ENCODE measurements at regions not wholly inside any gene's neighbourhood (a gene's known extent, or its start where the extent isn't known, plus 50 kb on each side); places are given as distances from the start of the nearest gene placed in this dataset.

DNA sequence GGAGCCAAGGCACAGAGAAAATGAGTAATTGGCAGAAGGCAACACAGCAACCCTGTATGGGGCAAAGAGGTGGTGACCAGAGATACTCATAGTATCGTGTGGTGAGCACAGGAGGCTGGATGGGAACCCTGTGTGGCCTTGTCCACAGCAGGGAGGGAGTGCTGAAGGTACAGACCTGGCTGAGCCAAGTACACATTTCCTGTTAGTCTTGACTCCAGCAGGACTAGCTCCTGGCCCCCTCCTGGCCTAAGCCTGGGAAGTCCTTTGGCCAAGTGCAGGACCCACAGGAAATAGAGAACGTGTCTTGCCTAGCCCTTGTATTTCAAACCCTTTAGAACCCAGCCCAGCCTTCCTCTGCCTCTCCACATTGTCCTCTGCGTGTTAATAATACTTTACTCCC is 289.8 kb upstream of the PWP1 start:
- TF ChIP-seq TAF1 (IDR thresholded peaks at IDR 0.05; ENCODE audit: borderline replicate concordance, insufficient read depth, low read length) (no peak), POLR2AphosphoS5 (IDR thresholded peaks at IDR 0.05; ENCODE audit: low read depth, low read length) (no peak), SIN3A (IDR thresholded peaks at IDR 0.05; ENCODE audit: borderline replicate concordance, insufficient read depth, low read length) (no peak), FOXP2 (optimal IDR thresholded peaks at IDR 0.05; ENCODE audit: borderline replicate concordance, extremely low read depth, extremely low read length, insufficient read depth) (no peak), REST (IDR thresholded peaks at IDR 0.05; ENCODE audit: insufficient read depth in 1 of 2, low read depth in 2 of 2, low read length in 2 of 2) (no peak)

- TF ChIP-seq POLR2AphosphoS5 (IDR thresholded peaks at IDR 0.05; ENCODE audit: low read depth, low read length), result no peak
- no peak for TF ChIP-seq SIN3A (IDR thresholded peaks at IDR 0.05; ENCODE audit: borderline replicate concordance, insufficient read depth, low read length)
- no peak for TF ChIP-seq REST (IDR thresholded peaks at IDR 0.05; ENCODE audit: insufficient read depth in 1 of 2, low read depth in 2 of 2, low read length in 2 of 2)
- TF ChIP-seq FOXP2 (optimal IDR thresholded peaks at IDR 0.05; ENCODE audit: borderline replicate concordance, extremely low read depth, extremely low read length, insufficient read depth), result no peak
- TF ChIP-seq TAF1 (IDR thresholded peaks at IDR 0.05; ENCODE audit: borderline replicate concordance, insufficient read depth, low read length), result no peak
These were observed 288.6 kb upstream of the PWP1 start for GRCh38 chr12:107396991-107397390.

DNA sequence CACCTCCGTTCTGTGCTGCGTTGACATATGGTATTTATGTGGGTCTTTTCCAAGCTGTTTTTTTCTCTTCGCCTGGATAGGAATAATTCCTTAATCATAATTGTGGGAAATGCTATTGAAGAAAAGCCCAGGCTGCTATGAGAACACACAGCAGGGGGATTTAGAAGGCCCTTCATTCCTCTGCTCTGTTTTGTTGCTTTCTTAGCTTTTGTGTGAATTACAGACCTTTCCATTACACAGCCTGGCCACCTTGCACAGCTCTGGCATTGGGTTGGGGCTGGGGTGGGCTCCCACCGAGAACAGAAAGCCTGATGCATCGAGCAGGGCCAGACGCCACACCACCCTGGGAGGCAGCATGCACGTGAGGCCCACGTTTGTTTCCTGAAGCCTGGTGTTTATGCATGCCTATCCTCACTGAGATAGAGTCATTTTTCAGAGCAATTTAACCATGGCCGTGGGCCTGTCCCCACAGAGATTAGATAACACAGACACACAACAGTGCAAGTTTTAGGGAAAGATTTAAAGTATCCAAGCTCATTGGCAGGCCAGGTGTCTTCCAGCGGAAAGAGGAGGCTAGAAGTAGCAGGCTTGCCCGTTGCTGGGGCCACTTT is 287.6 kb upstream of the PWP1 start:
- TF ChIP-seq TAF1 (IDR thresholded peaks at IDR 0.05; ENCODE audit: borderline replicate concordance, insufficient read depth, low read length), result no peak
- no peak for TF ChIP-seq REST (IDR thresholded peaks at IDR 0.05; ENCODE audit: insufficient read depth in 1 of 2, low read depth in 2 of 2, low read length in 2 of 2)
- no peak for TF ChIP-seq SIN3A (IDR thresholded peaks at IDR 0.05; ENCODE audit: borderline replicate concordance, insufficient read depth, low read length)
- no peak for TF ChIP-seq POLR2AphosphoS5 (IDR thresholded peaks at IDR 0.05; ENCODE audit: low read depth, low read length)
- TF ChIP-seq FOXP2 (optimal IDR thresholded peaks at IDR 0.05; ENCODE audit: borderline replicate concordance, extremely low read depth, extremely low read length, insufficient read depth), result no peak

DNA sequence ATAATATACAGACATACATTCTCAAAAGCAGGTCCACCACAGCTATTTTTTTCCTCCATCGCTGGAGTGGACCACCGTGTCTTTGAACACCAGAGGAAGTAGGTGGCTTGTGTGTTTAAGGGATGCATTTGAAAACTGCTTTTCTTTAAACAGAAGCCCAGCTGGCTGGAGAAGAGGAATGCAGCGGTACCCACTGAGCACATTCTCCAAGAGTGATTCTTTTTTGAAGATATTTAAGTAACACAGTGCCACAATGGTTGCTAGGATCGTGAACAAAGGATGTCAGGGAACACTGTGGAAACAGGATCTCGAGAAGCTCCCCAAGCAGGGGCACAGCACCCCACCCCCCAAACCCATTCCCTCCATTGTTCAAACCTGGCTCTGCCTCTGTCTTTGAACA is 286.6 kb upstream of the PWP1 start:
- TF ChIP-seq POLR2AphosphoS5 (IDR thresholded peaks at IDR 0.05; ENCODE audit: low read depth, low read length), result no peak
- no peak for TF ChIP-seq SIN3A (IDR thresholded peaks at IDR 0.05; ENCODE audit: borderline replicate concordance, insufficient read depth, low read length)
- TF ChIP-seq REST (IDR thresholded peaks at IDR 0.05; ENCODE audit: insufficient read depth in 1 of 2, low read depth in 2 of 2, low read length in 2 of 2), result no peak
- TF ChIP-seq FOXP2 (optimal IDR thresholded peaks at IDR 0.05; ENCODE audit: borderline replicate concordance, extremely low read depth, extremely low read length, insufficient read depth), result no peak
- no peak for TF ChIP-seq TAF1 (IDR thresholded peaks at IDR 0.05; ENCODE audit: borderline replicate concordance, insufficient read depth, low read length)
